GM23248 (cell line): ENCODE measurements at regions not wholly inside any gene's neighbourhood (a gene's known extent, or its start where the extent isn't known, plus 50 kb on each side); places are given as distances from the start of the nearest gene placed in this dataset.
A peak's percentile ranks its signal among the peaks of the same experiment; 100 is the strongest.

ENCODE experiments used
- DNase-seq: peaks from one replicate; pipeline ENCODE4 v3.0.0-alpha.2; 2015
- H2AFZ ChIP-seq: fragments of 200-600 bp; sonication (generic); 2 replicates; pipeline ENCODE4 v1.6.1; 2016; ENCODE audit warnings: antibody characterized with exemption
- H3F3A ChIP-seq: fragments of 200-600 bp; sonication (generic); 2 replicates; pipeline ENCODE4 v1.6.1; 2016; ENCODE audit warnings: mild to moderate bottlenecking, antibody characterized with exemption, mixed run types; ENCODE audit not compliant: insufficient read depth
- H3K27ac ChIP-seq: fragments of 200-600 bp; sonication (generic); 2 replicates; pipeline ENCODE4 v1.5.1; 2016; ENCODE audit warnings: mild to moderate bottlenecking
- H3K27me3 ChIP-seq: fragments of 200-600 bp; sonication (generic); replicated peaks from 2 replicates; pipeline ENCODE4 v1.6.1; 2016; ENCODE audit warnings: mild to moderate bottlenecking; ENCODE audit not compliant: insufficient read depth
- H3K36me3 ChIP-seq: fragments of 200-600 bp; sonication (generic); 2 replicates; pipeline ENCODE4 v1.6.1; 2016; ENCODE audit warnings: low read depth, mild to moderate bottlenecking
- H3K4me1 ChIP-seq: fragments of 200-600 bp; sonication (generic); 2 replicates; pipeline ENCODE4 v1.6.1; 2016; ENCODE audit warnings: mild to moderate bottlenecking; ENCODE audit not compliant: insufficient read depth
- H3K4me2 ChIP-seq: fragments of 200-600 bp; sonication (generic); one replicate; pipeline ENCODE4 v1.6.1; 2016; ENCODE audit warnings: mild to moderate bottlenecking; ENCODE audit not compliant: unreplicated experiment
- H3K4me3 ChIP-seq: fragments of 200-600 bp; sonication (generic); 2 replicates; pipeline ENCODE4 v1.5.1; 2016; ENCODE audit warnings: mild to moderate bottlenecking
- H3K79me2 ChIP-seq: fragments of 200-600 bp; sonication (generic); 2 replicates; pipeline ENCODE4 v1.6.1; 2016; ENCODE audit warnings: mild to moderate bottlenecking; ENCODE audit not compliant: insufficient read depth
- H3K9ac ChIP-seq: fragments of 200-600 bp; sonication (generic); 2 replicates; pipeline ENCODE4 v1.6.1; 2016; ENCODE audit warnings: mild to moderate bottlenecking
- H3K9me2 ChIP-seq: fragments of 200-600 bp; sonication (generic); 2 replicates; pipeline ENCODE4 v1.6.1; 2016; ENCODE audit warnings: mixed run types, mild to moderate bottlenecking, moderate library complexity; ENCODE audit not compliant: insufficient read depth
- H3K9me3 ChIP-seq: fragments of 200-600 bp; sonication (generic); one replicate; pipeline ENCODE4 v1.6.1; 2017; ENCODE audit warnings: low read depth
- H4K20me1 ChIP-seq: fragments of 200-600 bp; sonication (generic); 2 replicates; pipeline ENCODE4 v1.6.0; 2016; ENCODE audit not compliant: insufficient read depth
- EZH2 ChIP-seq: fragments of 200-600 bp; sonication (generic); IDR thresholded peaks from 2 replicates; pipeline ENCODE4 v1.6.1; 2018; ENCODE audit warnings: antibody characterized with exemption, mild to moderate bottlenecking; ENCODE audit not compliant: insufficient read depth, poor library complexity, severe bottlenecking
- EZH2phosphoT487 ChIP-seq: fragments of 200-600 bp; sonication (generic); IDR thresholded peaks from 2 replicates; pipeline ENCODE4 v1.6.1; 2018; ENCODE audit warnings: antibody characterized with exemption, moderate library complexity, mild to moderate bottlenecking, low read depth; ENCODE audit not compliant: insufficient read depth
- WGBS, 2 experiments: methylation state at CpG; one replicate each; pipeline ENCODE4 v1.1.6; 2015 to 2017; ENCODE audit warnings: low lambda C conversion rate in 2 of 2, low coverage in 1 of 2; ENCODE audit errors: missing lambda C conversion rate in 2 of 2; 5-methylcytosine and 5-hydroxymethylcytosine counted together
- in situ Hi-C: fragments of 300-500 bp; cut with MboI; formaldehyde crosslinking; loops from 2 replicates; pipeline ENCODE4 v1.15.0; 2020

- Histone ChIP-seq H3K9me3 (no peaks in the 10 kb centered on the region), H3K36me3 (no peaks in the 10 kb centered on the region), H3K9me2 (no peaks in the 10 kb centered on the region), H4K20me1 (no peaks in the 10 kb centered on the region), H3K4me2 (no peak overlapping the region), H3K27me3 (no peaks in the 10 kb centered on the region), H3K27ac (no peak overlapping the region), H3F3A (no peaks in the 10 kb centered on the region), H3K4me3 (no peak overlapping the region), H2AFZ (no peak overlapping the region), H3K79me2 (no peaks in the 10 kb centered on the region), H3K4me1 (no peaks in the 10 kb centered on the region), H3K9ac (no peak overlapping the region)
- DNase-seq, result no peak
- in situ Hi-C loops, result no loop called here
- TF ChIP-seq EZH2 (no peak), EZH2phosphoT487 (no peak)
- WGBS, 2 experiments, result 50 to 56% methylated on average over 9 of the region's 9 CpGs
Observed at GRCh38 chr11:15318814-15319213, 204.1 kb downstream of the INSC start.

GRCh38 chr11:15326520-15326919, 211.8 kb downstream of the INSC start:
- TF ChIP-seq EZH2phosphoT487, result no peak
- TF ChIP-seq EZH2, result no peak
- Histone ChIP-seq H3F3A (no peaks in the 10 kb centered on the region), H3K9me3 (no peaks in the 10 kb centered on the region), H3K27me3 (no peaks in the 10 kb centered on the region), H3K27ac (no peak overlapping the region), H3K9ac (no peak overlapping the region), H3K4me1 (no peaks in the 10 kb centered on the region), H3K9me2 (no peaks in the 10 kb centered on the region), H3K36me3 (no peaks in the 10 kb centered on the region), H3K4me3 (no peak overlapping the region), H4K20me1 (no peaks in the 10 kb centered on the region), H2AFZ (no peak overlapping the region), H3K4me2 (no peak overlapping the region), H3K79me2 (no peaks in the 10 kb centered on the region)
- WGBS, 2 experiments, result 36 to 37% methylated on average over 2 of the region's 2 CpGs
- in situ Hi-C loops, result no loop called here
- DNase-seq, result no peak

GRCh38 chr11:15327786-15328231, 213.1 kb downstream of the INSC start:
- Histone ChIP-seq H3F3A (no peaks in the 10 kb centered on the region), H3K9ac (no peak overlapping the region), H3K27ac (no peak overlapping the region), H2AFZ (no peak overlapping the region), H3K27me3 (no peaks in the 10 kb centered on the region; the same call in 1 of the 2 replicates), H3K9me3 (no peaks in the 10 kb centered on the region), H3K4me3 (no peak overlapping the region), H4K20me1 (no peaks in the 10 kb centered on the region), H3K4me1 (no peaks in the 10 kb centered on the region), H3K36me3 (no peaks in the 10 kb centered on the region), H3K79me2 (no peaks in the 10 kb centered on the region), H3K9me2 (no peaks in the 10 kb centered on the region), H3K4me2 (no peak overlapping the region)
- WGBS, 2 experiments, result 34 to 37% methylated on average over 4 of the region's 4 CpGs
- TF ChIP-seq EZH2phosphoT487 (no peak), EZH2 (no peak)
- in situ Hi-C loops, result no loop called here
- peak; percentile 35 for DNase-seq

GRCh38 chr11:15333407-15333806, 218.7 kb downstream of the INSC start:
- H3K4me2 ChIP-seq, result no peak overlapping the region
- no peaks in the 10 kb centered on the region for H3K9me2 ChIP-seq
- in situ Hi-C loops, result no loop called here
- no peak overlapping the region for H3K4me3 ChIP-seq
- no peaks in the 10 kb centered on the region for H4K20me1 ChIP-seq
- H3K36me3 ChIP-seq, result no peaks in the 10 kb centered on the region
- H3K9me3 ChIP-seq, result no peaks in the 10 kb centered on the region
- no peaks in the 10 kb centered on the region for H3K79me2 ChIP-seq
- H3K9ac ChIP-seq, result no peak overlapping the region
- H3K27me3 ChIP-seq, result no peaks in the 10 kb centered on the region; the same call in 1 of the 2 replicates
- no peaks in the 10 kb centered on the region for H3F3A ChIP-seq
- no peak for TF ChIP-seq EZH2phosphoT487
- TF ChIP-seq EZH2, result no peak
- H3K4me1 ChIP-seq, result no peaks in the 10 kb centered on the region
- no peak for DNase-seq
- 0 to 11% methylated on average over 1 of the region's 1 CpG for WGBS, 2 experiments
- H3K27ac ChIP-seq, result no peak overlapping the region
- no peak overlapping the region for H2AFZ ChIP-seq

GRCh38 chr11:15334766-15335165, 220.0 kb downstream of the INSC start:
- Histone ChIP-seq H3K4me3 (no peak overlapping the region), H3K27ac (no peak overlapping the region), H3K9ac (no peak overlapping the region), H3K27me3 (no peaks in the 10 kb centered on the region; the same call in 1 of the 2 replicates), H3K4me1 (no peaks in the 10 kb centered on the region), H3K36me3 (no peaks in the 10 kb centered on the region), H3F3A (no peaks in the 10 kb centered on the region), H4K20me1 (no peaks in the 10 kb centered on the region), H3K9me2 (no peaks in the 10 kb centered on the region), H2AFZ (no peak overlapping the region), H3K79me2 (no peaks in the 10 kb centered on the region), H3K9me3 (no peaks in the 10 kb centered on the region), H3K4me2 (no peak overlapping the region)
- WGBS, 2 experiments, result 2 to 8% methylated on average over 3 of the region's 3 CpGs
- no peak for TF ChIP-seq EZH2
- no peak for TF ChIP-seq EZH2phosphoT487
- no peak for DNase-seq
- in situ Hi-C loops, result no loop called here
